ENCODE measurements at regions not wholly inside any gene's neighbourhood (a gene's known extent, or its start where the extent isn't known, plus 50 kb on each side); places are given as distances from the start of the nearest gene placed in this dataset.

DNA sequence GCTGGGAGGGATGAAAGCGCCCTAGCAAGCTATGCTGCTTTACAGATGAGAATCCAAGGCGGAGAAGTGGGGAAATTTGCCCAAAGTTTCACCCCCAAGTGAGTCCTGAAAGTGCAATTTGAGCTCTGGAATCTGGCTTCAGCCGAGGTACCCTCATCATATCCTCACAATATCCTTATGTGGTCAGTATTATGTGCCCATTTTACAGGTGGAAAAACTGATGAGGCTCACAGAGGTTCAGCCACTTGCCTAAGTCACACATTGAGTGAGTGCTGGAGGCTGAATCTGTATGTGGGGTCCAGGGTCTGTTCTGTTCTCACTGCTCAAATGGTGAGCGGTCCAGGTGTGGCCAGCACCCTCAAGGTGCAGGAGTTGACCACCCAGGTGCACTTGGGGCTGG, 85.3 kb downstream of the MATN1 start:
- Histone ChIP-seq H3K9ac (ENCODE audit: low read depth in 1 of 2, low read length in 2 of 2) (no peak overlapping the region), H3K27ac (ENCODE audit: low read depth in 2 of 2, low read length in 2 of 2) (no peak overlapping the region)

DNA sequence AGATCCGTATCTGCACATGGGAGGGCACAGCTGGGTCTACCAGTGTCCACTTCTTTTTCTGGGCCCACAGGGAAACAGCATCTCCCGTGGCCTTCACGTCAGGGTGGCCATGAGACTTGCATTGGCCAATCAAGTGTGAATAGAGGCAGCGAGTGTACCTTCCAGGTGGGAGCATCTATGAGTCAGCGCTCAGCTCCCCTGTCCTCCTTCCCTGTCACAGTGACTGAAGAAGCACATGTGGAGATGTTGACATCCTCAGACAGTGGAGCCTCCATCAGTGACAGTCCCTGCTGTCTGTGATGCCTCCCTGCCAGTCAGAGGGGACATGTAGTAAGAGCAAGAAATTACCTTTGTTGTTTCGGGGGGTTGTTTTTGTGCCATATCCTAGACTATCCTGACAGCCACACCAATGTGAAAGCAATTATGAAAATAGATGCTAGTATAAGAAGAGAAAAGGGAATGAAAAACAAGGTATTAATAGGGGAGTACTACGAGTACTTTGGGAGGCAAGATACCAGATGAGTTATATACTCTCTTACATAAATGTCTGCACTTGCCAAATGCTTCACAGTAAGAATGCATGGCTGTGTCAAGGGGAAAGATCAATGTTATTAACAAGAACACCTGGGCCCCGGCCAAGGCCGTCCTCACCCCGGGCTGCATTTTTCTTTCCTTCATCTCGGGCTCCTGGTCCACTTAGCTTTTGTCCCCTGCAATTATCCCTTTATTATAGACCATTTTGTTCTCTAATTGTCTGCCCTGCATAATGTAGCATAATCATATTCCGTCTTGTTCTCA, 86.0 kb downstream of the MATN1 start:
- Histone ChIP-seq H3K4me3 (ENCODE audit: low read length in 2 of 2) (no peak overlapping the region), H3K4me1 (ENCODE audit: control insufficient read depth in 2 of 2, insufficient read depth in 2 of 2, low read length in 2 of 2) (no peaks in the 10 kb centered on the region), H3K9me3 (ENCODE audit: control insufficient read depth in 2 of 2, low read length in 2 of 2) (no peaks in the 10 kb centered on the region), H3K36me3 (ENCODE audit: control insufficient read depth in 2 of 2, insufficient read depth in 2 of 2, low read length in 2 of 2) (no peaks in the 10 kb centered on the region), H3K27ac (ENCODE audit: low read depth in 2 of 2, low read length in 2 of 2) (no peak overlapping the region), H3K9ac (ENCODE audit: low read depth in 1 of 2, low read length in 2 of 2) (no peak overlapping the region), H3K27me3 (ENCODE audit: control insufficient read depth in 2 of 2, insufficient read depth in 2 of 2, low read length in 2 of 2) (no peaks in the 10 kb centered on the region)

More for the DNA sequence above, 85.3 kb downstream of the MATN1 start:
- H3K4me3 ChIP-seq (ENCODE audit: low read length in 2 of 2), result no peak overlapping the region
- no peaks in the 10 kb centered on the region for H3K4me1 ChIP-seq (ENCODE audit: control insufficient read depth in 2 of 2, insufficient read depth in 2 of 2, low read length in 2 of 2)
- H3K36me3 ChIP-seq (ENCODE audit: control insufficient read depth in 2 of 2, insufficient read depth in 2 of 2, low read length in 2 of 2), result no peaks in the 10 kb centered on the region
- H3K27me3 ChIP-seq (ENCODE audit: control insufficient read depth in 2 of 2, insufficient read depth in 2 of 2, low read length in 2 of 2), result peaks cover 0 to 3% of the 10 kb centered on the region in 2 donors
- no peaks in the 10 kb centered on the region for H3K9me3 ChIP-seq (ENCODE audit: control insufficient read depth in 2 of 2, low read length in 2 of 2)

DNA sequence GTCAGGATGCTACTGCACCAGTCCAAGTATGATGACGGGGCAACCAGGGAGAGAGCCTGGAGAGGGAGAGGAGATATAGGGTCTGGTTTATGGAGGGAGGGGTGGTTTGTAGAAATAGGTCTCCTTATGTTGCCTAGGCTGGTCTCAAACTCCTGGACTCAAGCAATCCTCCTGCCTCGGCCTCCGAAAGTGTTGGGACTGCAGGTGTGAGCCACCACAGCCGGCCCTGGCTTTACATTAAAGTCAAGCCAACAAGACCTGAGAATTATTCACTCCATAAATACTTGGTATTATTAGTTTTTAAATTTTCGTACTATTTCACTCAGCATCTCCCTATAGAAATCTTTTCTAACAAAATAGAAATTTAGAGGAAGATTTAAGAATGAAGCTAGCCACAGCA, 86.8 kb downstream of the MATN1 start:
- no peaks in the 10 kb centered on the region for H3K27me3 ChIP-seq (ENCODE audit: control insufficient read depth in 2 of 2, insufficient read depth in 2 of 2, low read length in 2 of 2)
- no peak overlapping the region for H3K4me3 ChIP-seq (ENCODE audit: low read length in 2 of 2)
- H3K9me3 ChIP-seq (ENCODE audit: control insufficient read depth in 2 of 2, low read length in 2 of 2), result no peaks in the 10 kb centered on the region
- no peak overlapping the region for H3K27ac ChIP-seq (ENCODE audit: low read depth in 2 of 2, low read length in 2 of 2)
- no peaks in the 10 kb centered on the region for H3K36me3 ChIP-seq (ENCODE audit: control insufficient read depth in 2 of 2, insufficient read depth in 2 of 2, low read length in 2 of 2)
- no peak overlapping the region for H3K9ac ChIP-seq (ENCODE audit: low read depth in 1 of 2, low read length in 2 of 2)
- H3K4me1 ChIP-seq (ENCODE audit: control insufficient read depth in 2 of 2, insufficient read depth in 2 of 2, low read length in 2 of 2), result no peaks in the 10 kb centered on the region

DNA sequence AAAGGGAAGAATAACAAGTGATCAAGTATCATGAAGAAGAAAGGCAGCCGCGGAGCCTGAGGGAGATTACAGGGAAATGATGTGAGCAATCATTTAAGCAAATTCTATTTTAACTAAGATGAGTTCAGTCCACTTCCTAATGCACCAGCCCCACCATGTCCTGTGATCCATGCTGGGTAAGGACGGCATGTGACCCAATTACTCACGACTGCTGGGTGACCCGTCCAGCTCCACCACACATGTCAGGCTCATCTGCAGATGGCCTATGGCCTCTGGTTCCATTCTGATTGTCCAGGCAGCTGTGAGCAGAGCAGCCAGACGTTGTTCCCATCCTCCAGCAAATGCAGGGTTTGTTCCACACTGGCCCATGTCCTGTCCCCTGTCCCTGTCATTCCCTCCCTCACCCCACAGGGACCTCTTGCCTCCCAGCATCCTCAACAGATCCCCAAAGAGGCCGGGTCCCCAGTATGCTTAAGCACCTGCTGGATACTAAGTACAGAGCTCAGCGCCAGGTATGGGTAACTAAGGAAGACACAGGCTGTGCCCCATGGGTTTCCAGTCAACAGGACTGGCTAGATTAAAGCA, 87.9 kb downstream of the MATN1 start:
- no peak overlapping the region for H3K27ac ChIP-seq (ENCODE audit: low read depth in 2 of 2, low read length in 2 of 2)
- H3K9me3 ChIP-seq (ENCODE audit: control insufficient read depth in 2 of 2, low read length in 2 of 2), result no peaks in the 10 kb centered on the region
- H3K27me3 ChIP-seq (ENCODE audit: control insufficient read depth in 2 of 2, insufficient read depth in 2 of 2, low read length in 2 of 2), result no peaks in the 10 kb centered on the region
- no peaks in the 10 kb centered on the region for H3K4me1 ChIP-seq (ENCODE audit: control insufficient read depth in 2 of 2, insufficient read depth in 2 of 2, low read length in 2 of 2)
- no peak overlapping the region for H3K4me3 ChIP-seq (ENCODE audit: low read length in 2 of 2)
- no peaks in the 10 kb centered on the region for H3K36me3 ChIP-seq (ENCODE audit: control insufficient read depth in 2 of 2, insufficient read depth in 2 of 2, low read length in 2 of 2)
- no peak overlapping the region for H3K9ac ChIP-seq (ENCODE audit: low read depth in 1 of 2, low read length in 2 of 2)

DNA sequence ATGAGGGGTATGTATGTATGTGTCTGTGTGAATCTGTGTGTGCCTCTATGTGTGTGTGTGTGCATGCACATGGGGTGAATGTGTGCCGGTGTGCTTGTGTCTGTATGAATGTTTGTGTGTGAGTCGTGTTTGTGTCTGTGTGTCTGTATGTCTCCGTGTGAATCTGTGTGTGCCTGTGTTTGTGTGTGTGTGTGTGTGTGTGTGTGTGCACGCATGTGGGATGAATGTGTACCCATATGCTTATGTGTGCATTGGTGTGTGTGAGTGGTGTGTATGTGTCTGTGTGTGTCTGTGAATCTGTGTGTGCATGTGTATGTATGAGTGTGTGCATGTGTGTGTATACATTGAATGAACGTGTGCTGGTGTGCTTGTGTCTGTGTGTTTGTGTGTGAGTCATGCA, 88.9 kb downstream of the MATN1 start:
- Histone ChIP-seq H3K36me3 (ENCODE audit: control insufficient read depth in 2 of 2, insufficient read depth in 2 of 2, low read length in 2 of 2) (no peaks in the 10 kb centered on the region), H3K9ac (ENCODE audit: low read depth in 1 of 2, low read length in 2 of 2) (no peak overlapping the region), H3K4me1 (ENCODE audit: control insufficient read depth in 2 of 2, insufficient read depth in 2 of 2, low read length in 2 of 2) (no peaks in the 10 kb centered on the region), H3K27me3 (ENCODE audit: control insufficient read depth in 2 of 2, insufficient read depth in 2 of 2, low read length in 2 of 2) (no peaks in the 10 kb centered on the region), H3K9me3 (ENCODE audit: control insufficient read depth in 2 of 2, low read length in 2 of 2) (no peaks in the 10 kb centered on the region), H3K4me3 (ENCODE audit: low read length in 2 of 2) (no peak overlapping the region), H3K27ac (ENCODE audit: low read depth in 2 of 2, low read length in 2 of 2) (no peak overlapping the region)

DNA sequence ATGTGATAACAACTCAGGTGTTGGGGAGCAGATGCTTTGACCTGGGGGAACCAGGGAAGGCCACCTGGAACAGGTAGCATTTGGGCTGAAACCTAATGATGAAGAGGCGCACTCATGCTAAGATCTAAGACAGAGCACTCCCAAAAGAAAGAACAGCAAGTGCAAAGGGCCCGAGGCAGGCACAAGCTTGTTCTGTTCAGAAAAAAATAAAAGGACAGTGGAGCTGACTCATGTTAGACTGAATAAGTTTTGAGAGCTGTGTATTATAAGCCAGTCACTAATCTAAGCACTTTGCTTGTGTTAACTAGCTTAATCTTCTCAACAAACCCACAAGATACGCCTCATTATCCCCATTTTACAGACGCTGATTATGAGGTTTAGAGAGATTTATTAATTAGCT, 90.1 kb downstream of the MATN1 start:
- no peaks in the 10 kb centered on the region for H3K27me3 ChIP-seq (ENCODE audit: control insufficient read depth in 2 of 2, insufficient read depth in 2 of 2, low read length in 2 of 2)
- no peaks in the 10 kb centered on the region for H3K4me1 ChIP-seq (ENCODE audit: control insufficient read depth in 2 of 2, insufficient read depth in 2 of 2, low read length in 2 of 2)
- no peak overlapping the region for H3K9ac ChIP-seq (ENCODE audit: low read depth in 1 of 2, low read length in 2 of 2)
- no peaks in the 10 kb centered on the region for H3K36me3 ChIP-seq (ENCODE audit: control insufficient read depth in 2 of 2, insufficient read depth in 2 of 2, low read length in 2 of 2)
- H3K4me3 ChIP-seq (ENCODE audit: low read length in 2 of 2), result no peak overlapping the region
- H3K9me3 ChIP-seq (ENCODE audit: control insufficient read depth in 2 of 2, low read length in 2 of 2), result no peaks in the 10 kb centered on the region
- no peak overlapping the region for H3K27ac ChIP-seq (ENCODE audit: low read depth in 2 of 2, low read length in 2 of 2)

DNA sequence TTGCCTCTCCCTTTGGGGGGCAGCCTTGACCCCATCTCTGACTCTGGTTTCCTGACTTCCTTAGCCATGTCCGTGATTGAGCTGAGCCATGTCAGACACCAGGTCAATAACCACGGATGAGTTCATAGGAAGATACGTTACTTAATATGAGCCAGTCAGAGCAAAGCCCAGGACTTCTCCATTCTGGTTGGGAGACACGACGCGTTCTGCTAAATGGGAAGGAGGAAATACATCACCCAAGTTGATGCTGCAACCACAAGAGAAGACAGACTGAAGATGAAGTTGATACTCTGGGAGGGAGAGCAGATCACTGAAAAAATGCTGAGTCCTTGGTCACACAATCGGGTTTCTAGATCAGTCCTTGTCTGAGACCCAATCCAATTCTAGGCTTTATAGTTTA, 90.9 kb downstream of the MATN1 start:
- Histone ChIP-seq H3K9me3 (ENCODE audit: control insufficient read depth in 2 of 2, low read length in 2 of 2) (no peaks in the 10 kb centered on the region), H3K4me3 (ENCODE audit: low read length in 2 of 2) (no peak overlapping the region), H3K36me3 (ENCODE audit: control insufficient read depth in 2 of 2, insufficient read depth in 2 of 2, low read length in 2 of 2) (no peaks in the 10 kb centered on the region), H3K27ac (ENCODE audit: low read depth in 2 of 2, low read length in 2 of 2) (no peak overlapping the region), H3K4me1 (ENCODE audit: control insufficient read depth in 2 of 2, insufficient read depth in 2 of 2, low read length in 2 of 2) (no peaks in the 10 kb centered on the region), H3K27me3 (ENCODE audit: control insufficient read depth in 2 of 2, insufficient read depth in 2 of 2, low read length in 2 of 2) (no peaks in the 10 kb centered on the region), H3K9ac (ENCODE audit: low read depth in 1 of 2, low read length in 2 of 2) (no peak overlapping the region)

DNA sequence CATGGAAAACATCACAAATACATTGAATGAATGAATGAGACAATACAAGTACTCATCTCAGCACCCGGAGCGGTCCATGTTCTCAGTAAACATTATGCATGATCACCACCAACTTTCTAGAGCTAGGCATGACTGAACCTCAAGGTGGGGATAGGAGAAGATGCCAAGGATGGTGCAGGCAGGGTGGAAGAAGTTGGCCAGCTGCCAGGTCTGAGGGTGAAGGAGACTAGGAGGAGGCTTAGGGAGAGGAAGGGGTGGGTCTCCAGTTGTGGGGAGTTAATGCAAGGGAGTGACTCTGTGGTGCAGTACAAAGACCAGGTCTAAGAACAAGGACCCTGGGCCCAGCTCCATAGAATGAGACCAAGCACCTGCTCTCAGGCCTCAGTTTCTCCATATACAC, 91.7 kb downstream of the MATN1 start:
- no peaks in the 10 kb centered on the region for H3K4me1 ChIP-seq (ENCODE audit: control insufficient read depth in 2 of 2, insufficient read depth in 2 of 2, low read length in 2 of 2)
- H3K27me3 ChIP-seq (ENCODE audit: control insufficient read depth in 2 of 2, insufficient read depth in 2 of 2, low read length in 2 of 2), result peaks cover 0 to 3% of the 10 kb centered on the region in 2 donors
- no peak overlapping the region for H3K9ac ChIP-seq (ENCODE audit: low read depth in 1 of 2, low read length in 2 of 2)
- no peaks in the 10 kb centered on the region for H3K36me3 ChIP-seq (ENCODE audit: control insufficient read depth in 2 of 2, insufficient read depth in 2 of 2, low read length in 2 of 2)
- H3K9me3 ChIP-seq (ENCODE audit: control insufficient read depth in 2 of 2, low read length in 2 of 2), result peaks cover 0 to 2% of the 10 kb centered on the region in 2 donors
- H3K27ac ChIP-seq (ENCODE audit: low read depth in 2 of 2, low read length in 2 of 2), result no peak overlapping the region
- no peak overlapping the region for H3K4me3 ChIP-seq (ENCODE audit: low read length in 2 of 2)

DNA sequence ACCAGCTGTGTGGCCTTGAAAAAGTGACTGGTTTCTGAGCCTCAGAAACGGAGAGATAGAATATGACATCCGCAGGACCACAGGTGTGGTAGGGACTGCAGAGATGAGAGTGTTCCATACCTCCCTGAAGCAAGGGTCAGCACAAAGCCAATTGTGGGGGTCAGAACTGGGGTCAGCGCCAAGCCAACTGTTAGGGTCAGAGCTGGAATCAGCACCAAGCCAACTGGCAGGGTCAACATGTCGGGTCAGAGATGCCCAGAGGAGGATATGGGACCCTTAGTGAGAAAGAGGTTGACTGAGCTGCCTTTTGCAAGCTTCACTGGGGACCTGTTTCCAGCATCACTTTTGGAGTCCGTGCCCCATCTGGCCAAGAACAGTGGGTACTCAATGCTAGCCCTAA, 93.9 kb downstream of the MATN1 start:
- H3K27me3 ChIP-seq (ENCODE audit: control insufficient read depth in 2 of 2, insufficient read depth in 2 of 2, low read length in 2 of 2), result peaks cover 0 to 3% of the 10 kb centered on the region in 2 donors
- H3K4me1 ChIP-seq (ENCODE audit: control insufficient read depth in 2 of 2, insufficient read depth in 2 of 2, low read length in 2 of 2), result no peaks in the 10 kb centered on the region
- no peak overlapping the region for H3K9ac ChIP-seq (ENCODE audit: low read depth in 1 of 2, low read length in 2 of 2)
- no peak overlapping the region for H3K27ac ChIP-seq (ENCODE audit: low read depth in 2 of 2, low read length in 2 of 2)
- H3K9me3 ChIP-seq (ENCODE audit: control insufficient read depth in 2 of 2, low read length in 2 of 2), result peaks cover under 1 to 2% of the 10 kb centered on the region in 2 donors
- no peaks in the 10 kb centered on the region for H3K36me3 ChIP-seq (ENCODE audit: control insufficient read depth in 2 of 2, insufficient read depth in 2 of 2, low read length in 2 of 2)
- H3K4me3 ChIP-seq (ENCODE audit: low read length in 2 of 2), result no peak overlapping the region

DNA sequence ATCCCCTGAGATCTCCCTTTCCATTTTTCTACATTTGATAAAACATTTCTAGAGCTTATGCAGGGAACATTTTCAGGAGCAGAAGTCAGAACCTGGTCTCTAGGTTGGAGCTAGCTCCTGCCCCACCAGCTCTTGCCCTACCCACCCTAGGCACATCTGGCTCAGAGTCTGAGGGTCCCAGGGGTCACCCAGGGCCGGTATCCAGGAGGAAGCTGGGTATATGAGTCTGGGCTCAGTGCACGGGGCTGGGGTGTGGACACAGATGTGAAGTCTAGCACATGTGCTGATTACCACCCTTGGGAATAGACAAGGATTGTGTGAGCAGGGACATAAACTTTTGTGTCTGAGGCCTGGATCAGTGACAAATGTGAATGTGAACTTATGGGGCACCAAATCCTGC, 95.4 kb downstream of the MATN1 start:
- Histone ChIP-seq H3K9ac (ENCODE audit: low read depth in 1 of 2, low read length in 2 of 2) (no peak overlapping the region), H3K27ac (ENCODE audit: low read depth in 2 of 2, low read length in 2 of 2) (no peak overlapping the region), H3K27me3 (ENCODE audit: control insufficient read depth in 2 of 2, insufficient read depth in 2 of 2, low read length in 2 of 2) (peaks cover 0 to 3% of the 10 kb centered on the region in 2 donors), H3K36me3 (ENCODE audit: control insufficient read depth in 2 of 2, insufficient read depth in 2 of 2, low read length in 2 of 2) (no peaks in the 10 kb centered on the region), H3K4me3 (ENCODE audit: low read length in 2 of 2) (no peak overlapping the region), H3K9me3 (ENCODE audit: control insufficient read depth in 2 of 2, low read length in 2 of 2) (peaks cover 2 to 7% of the 10 kb centered on the region in 2 donors), H3K4me1 (ENCODE audit: control insufficient read depth in 2 of 2, insufficient read depth in 2 of 2, low read length in 2 of 2) (no peaks in the 10 kb centered on the region)

Data from mucosa of rectum (tissue), 2 donors.